ENCODE measurements at regions not wholly inside any gene's neighbourhood (a gene's known extent, or its start where the extent isn't known, plus 50 kb on each side); places are given as distances from the start of the nearest gene placed in this dataset.

DNA sequence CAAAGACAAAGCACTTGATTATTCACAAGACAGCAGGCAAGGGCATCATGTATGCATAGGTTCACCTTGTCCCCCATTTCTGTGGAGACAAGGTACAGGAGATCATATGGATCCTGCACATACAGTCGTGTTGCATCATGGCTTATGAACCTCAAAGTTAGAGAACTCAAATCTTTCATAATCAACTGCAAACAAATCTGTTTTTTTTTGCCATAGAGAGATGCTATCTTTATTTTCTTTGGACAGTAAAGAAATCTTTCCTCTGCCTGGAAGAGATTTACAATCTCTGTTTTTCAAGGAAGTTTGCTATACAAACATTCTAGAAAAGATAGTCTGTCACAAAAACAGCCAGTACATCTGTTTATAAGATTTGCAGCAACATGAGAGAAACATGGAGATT is 578.8 kb downstream of the ANKRD50 start (continued):
- no peak for TF ChIP-seq FOSL2 (IDR thresholded peaks at IDR 0.05; ENCODE audit: borderline replicate concordance, low read depth)
- TF ChIP-seq, protein P1, sequence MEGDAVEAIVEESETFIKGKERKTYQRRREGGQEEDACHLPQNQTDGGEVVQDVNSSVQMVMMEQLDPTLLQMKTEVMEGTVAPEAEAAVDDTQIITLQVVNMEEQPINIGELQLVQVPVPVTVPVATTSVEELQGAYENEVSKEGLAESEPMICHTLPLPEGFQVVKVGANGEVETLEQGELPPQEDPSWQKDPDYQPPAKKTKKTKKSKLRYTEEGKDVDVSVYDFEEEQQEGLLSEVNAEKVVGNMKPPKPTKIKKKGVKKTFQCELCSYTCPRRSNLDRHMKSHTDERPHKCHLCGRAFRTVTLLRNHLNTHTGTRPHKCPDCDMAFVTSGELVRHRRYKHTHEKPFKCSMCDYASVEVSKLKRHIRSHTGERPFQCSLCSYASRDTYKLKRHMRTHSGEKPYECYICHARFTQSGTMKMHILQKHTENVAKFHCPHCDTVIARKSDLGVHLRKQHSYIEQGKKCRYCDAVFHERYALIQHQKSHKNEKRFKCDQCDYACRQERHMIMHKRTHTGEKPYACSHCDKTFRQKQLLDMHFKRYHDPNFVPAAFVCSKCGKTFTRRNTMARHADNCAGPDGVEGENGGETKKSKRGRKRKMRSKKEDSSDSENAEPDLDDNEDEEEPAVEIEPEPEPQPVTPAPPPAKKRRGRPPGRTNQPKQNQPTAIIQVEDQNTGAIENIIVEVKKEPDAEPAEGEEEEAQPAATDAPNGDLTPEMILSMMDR (IDR thresholded peaks at IDR 0.05): no peak
- TF ChIP-seq, protein P2, sequence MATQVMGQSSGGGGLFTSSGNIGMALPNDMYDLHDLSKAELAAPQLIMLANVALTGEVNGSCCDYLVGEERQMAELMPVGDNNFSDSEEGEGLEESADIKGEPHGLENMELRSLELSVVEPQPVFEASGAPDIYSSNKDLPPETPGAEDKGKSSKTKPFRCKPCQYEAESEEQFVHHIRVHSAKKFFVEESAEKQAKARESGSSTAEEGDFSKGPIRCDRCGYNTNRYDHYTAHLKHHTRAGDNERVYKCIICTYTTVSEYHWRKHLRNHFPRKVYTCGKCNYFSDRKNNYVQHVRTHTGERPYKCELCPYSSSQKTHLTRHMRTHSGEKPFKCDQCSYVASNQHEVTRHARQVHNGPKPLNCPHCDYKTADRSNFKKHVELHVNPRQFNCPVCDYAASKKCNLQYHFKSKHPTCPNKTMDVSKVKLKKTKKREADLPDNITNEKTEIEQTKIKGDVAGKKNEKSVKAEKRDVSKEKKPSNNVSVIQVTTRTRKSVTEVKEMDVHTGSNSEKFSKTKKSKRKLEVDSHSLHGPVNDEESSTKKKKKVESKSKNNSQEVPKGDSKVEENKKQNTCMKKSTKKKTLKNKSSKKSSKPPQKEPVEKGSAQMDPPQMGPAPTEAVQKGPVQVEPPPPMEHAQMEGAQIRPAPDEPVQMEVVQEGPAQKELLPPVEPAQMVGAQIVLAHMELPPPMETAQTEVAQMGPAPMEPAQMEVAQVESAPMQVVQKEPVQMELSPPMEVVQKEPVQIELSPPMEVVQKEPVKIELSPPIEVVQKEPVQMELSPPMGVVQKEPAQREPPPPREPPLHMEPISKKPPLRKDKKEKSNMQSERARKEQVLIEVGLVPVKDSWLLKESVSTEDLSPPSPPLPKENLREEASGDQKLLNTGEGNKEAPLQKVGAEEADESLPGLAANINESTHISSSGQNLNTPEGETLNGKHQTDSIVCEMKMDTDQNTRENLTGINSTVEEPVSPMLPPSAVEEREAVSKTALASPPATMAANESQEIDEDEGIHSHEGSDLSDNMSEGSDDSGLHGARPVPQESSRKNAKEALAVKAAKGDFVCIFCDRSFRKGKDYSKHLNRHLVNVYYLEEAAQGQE (IDR thresholded peaks at IDR 0.05; ENCODE audit: low read depth, low read length): no peak
- TF ChIP-seq TCF12 (IDR thresholded peaks at IDR 0.05): peak; percentile 57; the same call in 1 of the 2 replicates

DNA sequence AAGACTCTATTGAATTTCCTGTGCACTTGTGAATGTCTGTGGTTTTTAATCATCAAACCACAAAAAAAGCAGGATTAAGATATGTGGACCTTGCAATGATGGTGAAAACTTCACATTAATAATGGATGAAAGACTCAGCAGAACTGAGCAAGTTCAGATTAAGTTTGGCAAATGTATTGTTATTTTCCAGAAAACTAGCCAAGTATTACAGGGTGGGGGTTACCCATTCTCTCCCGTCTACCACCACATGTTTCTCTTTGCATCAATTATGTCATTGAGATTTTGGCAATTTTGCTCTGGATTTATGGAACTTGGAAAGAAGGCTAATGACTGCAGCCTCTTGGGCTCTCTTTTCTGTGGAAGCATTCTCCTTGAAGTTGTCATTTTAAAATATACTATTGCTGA is 577.1 kb downstream of the ANKRD50 start:
- CTCF ChIA-PET: no interaction called here
- no peaks in the 10 kb centered on the region for H3K9me2 ChIP-seq
- 7% methylated on average over 1 of the region's 1 CpG for WGBS (ENCODE audit: low lambda C conversion rate)
- no peak for TF ChIP-seq GATA2 (CRISPR knock-in tag; IDR thresholded peaks at IDR 0.05)
- TF ChIP-seq, protein P3, sequence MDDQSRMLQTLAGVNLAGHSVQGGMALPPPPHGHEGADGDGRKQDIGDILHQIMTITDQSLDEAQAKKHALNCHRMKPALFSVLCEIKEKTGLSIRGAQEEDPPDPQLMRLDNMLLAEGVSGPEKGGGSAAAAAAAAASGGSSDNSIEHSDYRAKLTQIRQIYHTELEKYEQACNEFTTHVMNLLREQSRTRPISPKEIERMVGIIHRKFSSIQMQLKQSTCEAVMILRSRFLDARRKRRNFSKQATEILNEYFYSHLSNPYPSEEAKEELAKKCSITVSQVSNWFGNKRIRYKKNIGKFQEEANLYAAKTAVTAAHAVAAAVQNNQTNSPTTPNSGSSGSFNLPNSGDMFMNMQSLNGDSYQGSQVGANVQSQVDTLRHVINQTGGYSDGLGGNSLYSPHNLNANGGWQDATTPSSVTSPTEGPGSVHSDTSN (IDR thresholded peaks at IDR 0.05): peak; percentile 91
- TF ChIP-seq, protein P4, sequence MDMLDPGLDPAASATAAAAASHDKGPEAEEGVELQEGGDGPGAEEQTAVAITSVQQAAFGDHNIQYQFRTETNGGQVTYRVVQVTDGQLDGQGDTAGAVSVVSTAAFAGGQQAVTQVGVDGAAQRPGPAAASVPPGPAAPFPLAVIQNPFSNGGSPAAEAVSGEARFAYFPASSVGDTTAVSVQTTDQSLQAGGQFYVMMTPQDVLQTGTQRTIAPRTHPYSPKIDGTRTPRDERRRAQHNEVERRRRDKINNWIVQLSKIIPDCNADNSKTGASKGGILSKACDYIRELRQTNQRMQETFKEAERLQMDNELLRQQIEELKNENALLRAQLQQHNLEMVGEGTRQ (IDR thresholded peaks at IDR 0.05; ENCODE audit: borderline replicate concordance, low read depth, low read length): no peak
- peak; percentile 48 for TF ChIP-seq RXRA (IDR thresholded peaks at IDR 0.05; ENCODE audit: borderline replicate concordance, low read depth)
- TF ChIP-seq NFIC (IDR thresholded peaks at IDR 0.05; ENCODE audit: borderline replicate concordance): peak; percentile 89
- peak; percentile 67 to 89 for TF ChIP-seq EP300 (IDR thresholded peaks at IDR 0.05; ENCODE audit: borderline replicate concordance in 1 of 2, low read depth in 1 of 2, low read length in 1 of 2)
- TF ChIP-seq EZH2phosphoT487 (IDR thresholded peaks at IDR 0.05; ENCODE audit: borderline replicate concordance, low read depth): no peak
- TF ChIP-seq SMC3 (IDR thresholded peaks at IDR 0.05; ENCODE audit: low read depth, low read length): no peak
- peak; percentile 90; the same call in 1 of the 2 replicates for TF ChIP-seq FOXM1 (IDR thresholded peaks at IDR 0.05; ENCODE audit: low read depth)
- no peak for TF ChIP-seq RFX5 (IDR thresholded peaks at IDR 0.05; ENCODE audit: low read length)
- TF ChIP-seq, protein P5, sequence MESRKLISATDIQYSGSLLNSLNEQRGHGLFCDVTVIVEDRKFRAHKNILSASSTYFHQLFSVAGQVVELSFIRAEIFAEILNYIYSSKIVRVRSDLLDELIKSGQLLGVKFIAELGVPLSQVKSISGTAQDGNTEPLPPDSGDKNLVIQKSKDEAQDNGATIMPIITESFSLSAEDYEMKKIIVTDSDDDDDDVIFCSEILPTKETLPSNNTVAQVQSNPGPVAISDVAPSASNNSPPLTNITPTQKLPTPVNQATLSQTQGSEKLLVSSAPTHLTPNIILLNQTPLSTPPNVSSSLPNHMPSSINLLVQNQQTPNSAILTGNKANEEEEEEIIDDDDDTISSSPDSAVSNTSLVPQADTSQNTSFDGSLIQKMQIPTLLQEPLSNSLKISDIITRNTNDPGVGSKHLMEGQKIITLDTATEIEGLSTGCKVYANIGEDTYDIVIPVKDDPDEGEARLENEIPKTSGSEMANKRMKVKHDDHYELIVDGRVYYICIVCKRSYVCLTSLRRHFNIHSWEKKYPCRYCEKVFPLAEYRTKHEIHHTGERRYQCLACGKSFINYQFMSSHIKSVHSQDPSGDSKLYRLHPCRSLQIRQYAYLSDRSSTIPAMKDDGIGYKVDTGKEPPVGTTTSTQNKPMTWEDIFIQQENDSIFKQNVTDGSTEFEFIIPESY (IDR thresholded peaks at IDR 0.05; ENCODE audit: borderline replicate concordance, low read depth): peak; percentile 67; the same call in 1 of the 2 replicates
- peak; percentile 73; the same call in 1 of the 2 replicates for TF ChIP-seq POLR2AphosphoS5 (IDR thresholded peaks at IDR 0.05; ENCODE audit: low read depth, low read length)
- TF ChIP-seq, protein P6, sequence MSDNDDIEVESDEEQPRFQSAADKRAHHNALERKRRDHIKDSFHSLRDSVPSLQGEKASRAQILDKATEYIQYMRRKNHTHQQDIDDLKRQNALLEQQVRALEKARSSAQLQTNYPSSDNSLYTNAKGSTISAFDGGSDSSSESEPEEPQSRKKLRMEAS (IDR thresholded peaks at IDR 0.05; ENCODE audit: low read depth): no peak
- TF ChIP-seq SIN3A (IDR thresholded peaks at IDR 0.05; ENCODE audit: borderline replicate concordance, low read depth, low read length): no peak
- no peak for TF ChIP-seq GABPA (IDR thresholded peaks at IDR 0.05; ENCODE audit: low read depth)
- TF ChIP-seq RCOR1 (IDR thresholded peaks at IDR 0.05; ENCODE audit: low read length): no peak
- peak; percentile 91 for TF ChIP-seq TCF12 (IDR thresholded peaks at IDR 0.05)
- no peak for TF ChIP-seq YY1 (IDR thresholded peaks at IDR 0.05; ENCODE audit: low read depth)
- no peak for TF ChIP-seq FOXJ3 (CRISPR knock-in tag; IDR thresholded peaks at IDR 0.05)
- TF ChIP-seq JUND (IDR thresholded peaks at IDR 0.05): peak; percentile 77

More for the DNA sequence above, 577.1 kb downstream of the ANKRD50 start:
- no peaks in the 10 kb centered on the region for H3K36me3 ChIP-seq (replicated peaks in 1 of 2; ENCODE audit: control insufficient read depth in 1 of 2, insufficient read depth in 2 of 2, low read length in 1 of 2)
- no peaks in the 10 kb centered on the region for H3K79me2 ChIP-seq (ENCODE audit: insufficient read depth)
- H3K27ac ChIP-seq (ENCODE audit: low read depth in 2 of 2, low read length in 1 of 2): peak overlapping the region in 1 of 2 experiments; percentile 7; a peak in 1 of 4 replicates
- POLR2A ChIA-PET: no interaction called here
- H4K20me1 ChIP-seq (ENCODE audit: insufficient read depth): no peaks in the 10 kb centered on the region
- no peaks in the 10 kb centered on the region for H3K27me3 ChIP-seq (ENCODE audit: insufficient read depth)
- no peak overlapping the region for H2AFZ ChIP-seq (ENCODE audit: low read depth)
- H3K9me3 ChIP-seq: no peaks in the 10 kb centered on the region
- no peak overlapping the region for H3K4me2 ChIP-seq
- H3F3A ChIP-seq (replicated peaks; ENCODE audit: insufficient read depth): no peaks in the 10 kb centered on the region
- no peak for DNase-seq
- H3K9ac ChIP-seq: no peak overlapping the region
- H3K4me3 ChIP-seq (ENCODE audit: low read depth in 2 of 2, low read length in 1 of 2): no peak overlapping the region
- H3K4me1 ChIP-seq (ENCODE audit: control insufficient read depth in 1 of 2, insufficient read depth in 2 of 2, low read depth in 1 of 2, low read length in 1 of 2): peaks cover 0 to 5% of the 10 kb centered on the region in 2 experiments; a peak in 2 of 4 replicates

All from SK-N-SH (cell line).